HepG2 (cell line): ENCODE measurements at regions not wholly inside any gene's neighbourhood (a gene's known extent, or its start where the extent isn't known, plus 50 kb on each side); places are given as distances from the start of the nearest gene placed in this dataset.

Experiments used
- CTCF ChIP-seq: sonication (generic); formaldehyde crosslinking; IDR thresholded peaks from 2 replicates; pipeline ENCODE4 v1.5.0; 2020; ENCODE audit warnings: mild to moderate bottlenecking, missing genetic modification reagents, moderate library complexity
- FOSL1 ChIP-seq: sonication (generic); formaldehyde crosslinking; IDR thresholded peaks from 2 replicates; pipeline ENCODE4 v1.9.0; 2021; ENCODE audit warnings: missing genetic modification reagents, borderline replicate concordance
- GABPA ChIP-seq, 2 experiments: IDR thresholded peaks; 2 replicates each; pipeline ENCODE4 v1.6.1; 2011 to 2016; ENCODE audit warnings: low read depth in 2 of 2, low read length in 1 of 2, missing biosample characterization in 1 of 2, missing genetic modification characterization in 1 of 2
- ZNF121 ChIP-seq: sonication (generic); formaldehyde crosslinking; IDR thresholded peaks from 2 replicates; pipeline ENCODE4 v1.5.0; 2020; ENCODE audit warnings: mild to moderate bottlenecking, missing genetic modification reagents
- ZNF569 ChIP-seq: sonication (generic); formaldehyde crosslinking; IDR thresholded peaks from 2 replicates; pipeline ENCODE4 v1.5.0; 2020; ENCODE audit warnings: mild to moderate bottlenecking, missing genetic modification reagents, moderate library complexity, borderline replicate concordance
- ZNF577 ChIP-seq: sonication (generic); formaldehyde crosslinking; IDR thresholded peaks from 2 replicates; pipeline ENCODE4 v1.4.0; 2020; ENCODE audit warnings: mild to moderate bottlenecking, low read depth, missing genetic modification reagents, borderline replicate concordance
- TF ChIP-seq, protein P1 (sequence below): sonication (generic); formaldehyde crosslinking; IDR thresholded peaks from 2 replicates; pipeline ENCODE4 v1.4.0; 2020; ENCODE audit warnings: missing genetic modification reagents, borderline replicate concordance

- TF ChIP-seq, protein P1, sequence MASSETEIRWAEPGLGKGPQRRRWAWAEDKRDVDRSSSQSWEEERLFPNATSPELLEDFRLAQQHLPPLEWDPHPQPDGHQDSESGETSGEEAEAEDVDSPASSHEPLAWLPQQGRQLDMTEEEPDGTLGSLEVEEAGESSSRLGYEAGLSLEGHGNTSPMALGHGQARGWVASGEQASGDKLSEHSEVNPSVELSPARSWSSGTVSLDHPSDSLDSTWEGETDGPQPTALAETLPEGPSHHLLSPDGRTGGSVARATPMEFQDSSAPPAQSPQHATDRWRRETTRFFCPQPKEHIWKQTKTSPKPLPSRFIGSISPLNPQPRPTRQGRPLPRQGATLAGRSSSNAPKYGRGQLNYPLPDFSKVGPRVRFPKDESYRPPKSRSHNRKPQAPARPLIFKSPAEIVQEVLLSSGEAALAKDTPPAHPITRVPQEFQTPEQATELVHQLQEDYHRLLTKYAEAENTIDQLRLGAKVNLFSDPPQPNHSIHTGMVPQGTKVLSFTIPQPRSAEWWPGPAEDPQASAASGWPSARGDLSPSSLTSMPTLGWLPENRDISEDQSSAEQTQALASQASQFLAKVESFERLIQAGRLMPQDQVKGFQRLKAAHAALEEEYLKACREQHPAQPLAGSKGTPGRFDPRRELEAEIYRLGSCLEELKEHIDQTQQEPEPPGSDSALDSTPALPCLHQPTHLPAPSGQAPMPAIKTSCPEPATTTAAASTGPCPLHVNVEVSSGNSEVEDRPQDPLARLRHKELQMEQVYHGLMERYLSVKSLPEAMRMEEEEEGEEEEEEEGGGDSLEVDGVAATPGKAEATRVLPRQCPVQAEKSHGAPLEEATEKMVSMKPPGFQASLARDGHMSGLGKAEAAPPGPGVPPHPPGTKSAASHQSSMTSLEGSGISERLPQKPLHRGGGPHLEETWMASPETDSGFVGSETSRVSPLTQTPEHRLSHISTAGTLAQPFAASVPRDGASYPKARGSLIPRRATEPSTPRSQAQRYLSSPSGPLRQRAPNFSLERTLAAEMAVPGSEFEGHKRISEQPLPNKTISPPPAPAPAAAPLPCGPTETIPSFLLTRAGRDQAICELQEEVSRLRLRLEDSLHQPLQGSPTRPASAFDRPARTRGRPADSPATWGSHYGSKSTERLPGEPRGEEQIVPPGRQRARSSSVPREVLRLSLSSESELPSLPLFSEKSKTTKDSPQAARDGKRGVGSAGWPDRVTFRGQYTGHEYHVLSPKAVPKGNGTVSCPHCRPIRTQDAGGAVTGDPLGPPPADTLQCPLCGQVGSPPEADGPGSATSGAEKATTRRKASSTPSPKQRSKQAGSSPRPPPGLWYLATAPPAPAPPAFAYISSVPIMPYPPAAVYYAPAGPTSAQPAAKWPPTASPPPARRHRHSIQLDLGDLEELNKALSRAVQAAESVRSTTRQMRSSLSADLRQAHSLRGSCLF: no peak
- TF ChIP-seq FOSL1 (CRISPR knock-in tag) (no peak), ZNF569 (CRISPR knock-in tag) (no peak), ZNF121 (CRISPR knock-in tag) (no peak), GABPA (IDR thresholded peaks at IDR 0.05; ENCODE audit: low read depth, low read length) (no peak), GABPA (CRISPR knock-in tag; IDR thresholded peaks at IDR 0.05; ENCODE audit: low read depth) (no peak), ZNF577 (CRISPR knock-in tag) (no peak), CTCF (CRISPR knock-in tag) (no peak)
These were observed 64.0 kb downstream of the MRM1 start for GRCh38 chr17:36665417-36665816.
